Endothelial cell of umbilical vein (primary cell): ENCODE measurements at regions not wholly inside any gene's neighbourhood (a gene's known extent, or its start where the extent isn't known, plus 50 kb on each side); places are given as distances from the start of the nearest gene placed in this dataset.

Experiments used
- BruUV-seq: library from RNA; stranded (reverse); fragments of 400-500 nt; replicated peaks from 2 replicates; lab custom pipeline; 2021; lab: Mats Ljungman, UMichigan
- CTCF ChIA-PET: fragments of 300-600, 350-600 bp; sonication (Branson Sonifier 250); formaldehyde crosslinking; loops from one replicate; lab custom pipeline; 2021; ENCODE audit warnings: antibody characterized with exemption, inconsistent platforms; lab: Charles Lee
- POLR2A ChIA-PET: fragments of 300-600, 350-600 bp; sonication (Branson Sonifier 250); formaldehyde crosslinking; loops from one replicate; lab custom pipeline; 2021; ENCODE audit warnings: antibody characterized with exemption, inconsistent platforms; lab: Charles Lee
- DNase-seq: peaks from one replicate; pipeline ENCODE4 v3.0.0-alpha.2; 2011; ENCODE audit warnings: low read depth, low spot score
- FAIRE-seq: peaks from 2 replicates; lab custom pipeline; 2011; peaks lifted over from hg19 to GRCh38; lab: Jason Lieb, UNC
- H2AFZ ChIP-seq: 2 replicates; pipeline ENCODE4 v1.6.0; 2012; ENCODE audit warnings: low read depth, low read length, control low read depth, inconsistent platforms
- H3K27ac ChIP-seq: 2 replicates; pipeline ENCODE4 v1.5.1; 2011; ENCODE audit warnings: low read depth, mild to moderate bottlenecking, control low read depth, low read length, moderate library complexity; ENCODE audit not compliant: insufficient read depth
- H3K27me3 ChIP-seq, 2 experiments: 2 replicates each; pipeline versions ENCODE4 v1.6.0 to v1.6.1; 2011; ENCODE audit warnings: low read length in 2 of 2, mixed read lengths in 1 of 2; ENCODE audit not compliant: control insufficient read depth in 2 of 2, insufficient read depth in 2 of 2
- H3K36me3 ChIP-seq, 2 experiments: 2 replicates in 1 of 2; 3 replicates in 1 of 2; pipeline ENCODE4 v1.5.1; 2011; ENCODE audit warnings: low read length in 2 of 2, mild to moderate bottlenecking in 1 of 2, moderate library complexity in 1 of 2; ENCODE audit not compliant: control insufficient read depth in 2 of 2, insufficient read depth in 2 of 2; ENCODE audit errors: extremely low read depth in 1 of 2
- H3K4me1 ChIP-seq: 3 replicates; pipeline ENCODE4 v1.5.1; 2011; ENCODE audit warnings: mild to moderate bottlenecking, low read length; ENCODE audit not compliant: control insufficient read depth, insufficient read depth; ENCODE audit errors: extremely low read depth
- H3K4me2 ChIP-seq: 2 replicates; pipeline ENCODE4 v1.6.1; 2011; ENCODE audit warnings: low read length, control low read depth, mixed read lengths; ENCODE audit not compliant: insufficient read depth
- H3K4me3 ChIP-seq, 3 experiments: fragments of 200-600 bp in 1 of 3; sonication (generic), shearing (Covaris generic) in 1 of 3; replicated peaks in 1 of 3; 2 replicates each; pipeline ENCODE4 v1.5.1; 2011 to 2016; ENCODE audit warnings: control low read depth in 3 of 3, low read length in 3 of 3, mild to moderate bottlenecking in 2 of 3, inconsistent platforms in 1 of 3, low read depth in 1 of 3, moderate library complexity in 1 of 3; ENCODE audit not compliant: insufficient read depth in 1 of 3
- H3K79me2 ChIP-seq: 2 replicates; pipeline ENCODE4 v1.6.0; 2012; ENCODE audit warnings: low read length, inconsistent platforms; ENCODE audit not compliant: control insufficient read depth, insufficient read depth
- H3K9ac ChIP-seq: replicated peaks from 2 replicates; pipeline ENCODE3; 2011; ENCODE audit warnings: low read length, control low read depth; ENCODE audit not compliant: insufficient read depth; ENCODE audit errors: extremely low read depth
- H3K9me1 ChIP-seq: replicated peaks from 3 replicates; pipeline ENCODE4 v1.6.0; 2011; ENCODE audit warnings: mild to moderate bottlenecking, low read length; ENCODE audit not compliant: control insufficient read depth, insufficient read depth; ENCODE audit errors: extremely low read depth
- H3K9me3 ChIP-seq: replicated peaks from 2 replicates; pipeline ENCODE4 v1.5.1; 2012; ENCODE audit warnings: low read length, inconsistent platforms; ENCODE audit not compliant: control insufficient read depth, insufficient read depth
- H4K20me1 ChIP-seq: replicated peaks from 2 replicates; pipeline ENCODE3; 2011; ENCODE audit warnings: mild to moderate bottlenecking, low read length; ENCODE audit not compliant: control insufficient read depth, insufficient read depth; ENCODE audit errors: extremely low read depth
- EZH2 ChIP-seq: IDR thresholded peaks from 2 replicates; pipeline ENCODE4 v1.6.1; 2012; ENCODE audit warnings: borderline replicate concordance, low read depth, mild to moderate bottlenecking, moderate library complexity, low read length, inconsistent platforms; ENCODE audit not compliant: severe bottlenecking
- FOS ChIP-seq: IDR thresholded peaks from 2 replicates; pipeline ENCODE4 v1.6.1; 2011; ENCODE audit warnings: mild to moderate bottlenecking, low read length, moderate library complexity, borderline replicate concordance; ENCODE audit not compliant: insufficient read depth
- GATA2 ChIP-seq: IDR thresholded peaks from 2 replicates; pipeline ENCODE4 v1.7.0; 2011; ENCODE audit warnings: low read depth, mild to moderate bottlenecking, moderate library complexity, mixed read lengths, low read length; ENCODE audit not compliant: insufficient read length, insufficient read depth
- JUN ChIP-seq: IDR thresholded peaks from 2 replicates; pipeline ENCODE4 v1.6.1; 2011; ENCODE audit warnings: borderline replicate concordance, low read depth; ENCODE audit not compliant: insufficient read length, insufficient read depth
- MYC ChIP-seq: IDR thresholded peaks from one replicate; pipeline ENCODE4 v1.6.1; 2011; ENCODE audit warnings: mild to moderate bottlenecking, low read depth, low read length
- POLR2A ChIP-seq: IDR thresholded peaks from 2 replicates; pipeline ENCODE4 v1.6.1; 2012; ENCODE audit warnings: low read depth, mild to moderate bottlenecking, control low read depth, low read length
- POLR2AphosphoS5 ChIP-seq: IDR thresholded peaks from 2 replicates; pipeline ENCODE4 v1.6.1; 2012; ENCODE audit warnings: low read depth, mild to moderate bottlenecking, control low read depth, low read length, moderate library complexity; ENCODE audit not compliant: insufficient read depth
- dilution Hi-C: fragments of 300-500 bp; cut with MboI; formaldehyde crosslinking; loops from one replicate; pipeline ENCODE4 v1.15.0; 2019; ENCODE audit warnings: low sequenced_read_pairs; ENCODE audit not compliant: extremely low pct_ligation_motif_present
- intact Hi-C: fragments of 100-400 bp; cut with micrococcal nuclease; formaldehyde crosslinking; loops from one replicate; pipeline ENCODE4 v1.10.0; 2022
- TF ChIP-seq, protein P1 (sequence below): IDR thresholded peaks from 2 replicates; pipeline ENCODE4 v1.6.1; 2011; ENCODE audit not compliant: insufficient read depth, insufficient read length
- TF ChIP-seq, protein P2 (sequence below), 2 donors: IDR thresholded peaks; 1 replicate in 1 of 2; 2 replicates in 1 of 2; pipeline ENCODE4 v1.5.1; 2011; ENCODE audit warnings: low read length in 2 of 2, mild to moderate bottlenecking in 2 of 2, moderate library complexity in 2 of 2, control low read depth in 1 of 2, inconsistent platforms in 1 of 2, low read depth in 1 of 2; ENCODE audit not compliant: insufficient read depth in 1 of 2; ENCODE audit errors: extremely low read depth in 1 of 2

DNA sequence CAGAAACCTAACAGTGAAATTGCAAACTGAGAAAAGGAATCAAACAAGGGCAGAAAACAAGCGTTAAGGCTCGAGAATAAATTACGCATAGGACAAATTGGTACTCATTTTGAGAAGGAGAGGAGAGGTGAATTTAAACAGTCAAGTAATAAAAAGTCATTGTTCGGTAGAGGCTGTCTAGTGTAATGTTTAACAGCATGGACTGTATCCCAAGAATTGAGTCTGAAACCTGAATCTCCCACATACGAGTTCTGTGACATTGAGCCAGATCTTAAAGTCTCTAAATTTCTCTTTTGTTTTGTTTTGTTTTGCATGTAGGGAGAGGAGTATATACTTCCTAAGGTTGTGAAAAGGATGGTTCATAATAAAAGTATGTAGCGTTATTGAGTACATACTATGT lies 216.5 kb upstream of the BTG1 start:
- Histone ChIP-seq H3K4me3 (no peak overlapping the region), H3K9me1 (no peaks in the 10 kb centered on the region), H3K4me1 (peaks cover 3% of the 10 kb centered on the region), H3K79me2 (no peaks in the 10 kb centered on the region), H4K20me1 (no peaks in the 10 kb centered on the region), H3K4me2 (no peak overlapping the region), H3K9ac (no peak overlapping the region), H3K27ac (no peak overlapping the region), H3K27me3 (no peaks in the 10 kb centered on the region), H3K9me3 (no peaks in the 10 kb centered on the region), H3K36me3 (no peaks in the 10 kb centered on the region), H2AFZ (no peak overlapping the region)
- ChIA-PET CTCF (no interaction called here), POLR2A (no interaction called here)
- no TSS peak for BruUV-seq
- dilution Hi-C loops (no loop called here), intact Hi-C loops (no loop called here)
- DNase-seq (no peak), FAIRE-seq (no peak)
- no peak for TF ChIP-seq JUN
- TF ChIP-seq MYC, result no peak
- TF ChIP-seq, protein P1, sequence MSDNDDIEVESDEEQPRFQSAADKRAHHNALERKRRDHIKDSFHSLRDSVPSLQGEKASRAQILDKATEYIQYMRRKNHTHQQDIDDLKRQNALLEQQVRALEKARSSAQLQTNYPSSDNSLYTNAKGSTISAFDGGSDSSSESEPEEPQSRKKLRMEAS, result no peak
- no peak for TF ChIP-seq POLR2AphosphoS5
- TF ChIP-seq GATA2, result no peak
- no peak for TF ChIP-seq POLR2A
- no peak for TF ChIP-seq EZH2
- no peak for TF ChIP-seq FOS
- TF ChIP-seq, protein P2, sequence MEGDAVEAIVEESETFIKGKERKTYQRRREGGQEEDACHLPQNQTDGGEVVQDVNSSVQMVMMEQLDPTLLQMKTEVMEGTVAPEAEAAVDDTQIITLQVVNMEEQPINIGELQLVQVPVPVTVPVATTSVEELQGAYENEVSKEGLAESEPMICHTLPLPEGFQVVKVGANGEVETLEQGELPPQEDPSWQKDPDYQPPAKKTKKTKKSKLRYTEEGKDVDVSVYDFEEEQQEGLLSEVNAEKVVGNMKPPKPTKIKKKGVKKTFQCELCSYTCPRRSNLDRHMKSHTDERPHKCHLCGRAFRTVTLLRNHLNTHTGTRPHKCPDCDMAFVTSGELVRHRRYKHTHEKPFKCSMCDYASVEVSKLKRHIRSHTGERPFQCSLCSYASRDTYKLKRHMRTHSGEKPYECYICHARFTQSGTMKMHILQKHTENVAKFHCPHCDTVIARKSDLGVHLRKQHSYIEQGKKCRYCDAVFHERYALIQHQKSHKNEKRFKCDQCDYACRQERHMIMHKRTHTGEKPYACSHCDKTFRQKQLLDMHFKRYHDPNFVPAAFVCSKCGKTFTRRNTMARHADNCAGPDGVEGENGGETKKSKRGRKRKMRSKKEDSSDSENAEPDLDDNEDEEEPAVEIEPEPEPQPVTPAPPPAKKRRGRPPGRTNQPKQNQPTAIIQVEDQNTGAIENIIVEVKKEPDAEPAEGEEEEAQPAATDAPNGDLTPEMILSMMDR (IDR thresholded peaks at IDR 0.05; ENCODE audit: extremely low read depth in 1 of 2, insufficient read depth in 1 of 2, low read depth in 1 of 2, low read length in 2 of 2), result no peak
